ENCODE measurements at regions not wholly inside any gene's neighbourhood (a gene's known extent, or its start where the extent isn't known, plus 50 kb on each side); places are given as distances from the start of the nearest gene placed in this dataset.

- no peak for DNase-seq (ENCODE audit: low read depth)
Observed at GRCh38 chr2:176544557-176544956, 275.3 kb downstream of the MTX2 start.

GRCh38 chr2:176544991-176545956 is 276.0 kb downstream of the MTX2 start:
- DNase-seq (ENCODE audit: low read depth) = no peak

GRCh38 chr2:176546550-176546949 is 277.3 kb downstream of the MTX2 start:
- no peak for DNase-seq (ENCODE audit: low read depth)

- peak; percentile 47 for DNase-seq (ENCODE audit: low read depth)
Observed at GRCh38 chr2:176552501-176553135, 283.4 kb downstream of the MTX2 start.

- peak; percentile 43 for DNase-seq (ENCODE audit: low read depth)
Observed at GRCh38 chr2:176553685-176554100, 284.5 kb downstream of the MTX2 start.

GRCh38 chr2:176554101-176555048 is 285.1 kb downstream of the MTX2 start:
- DNase-seq (ENCODE audit: low read depth) = no peak

GRCh38 chr2:176555112-176555511 is 285.9 kb downstream of the MTX2 start:
- no peak for DNase-seq (ENCODE audit: low read depth)

GRCh38 chr2:176555781-176556180 is 286.5 kb downstream of the MTX2 start:
- no peak for DNase-seq (ENCODE audit: low read depth)

- no peak for DNase-seq (ENCODE audit: low read depth)
Observed at GRCh38 chr2:176556373-176556772, 287.1 kb downstream of the MTX2 start.

- DNase-seq (ENCODE audit: low read depth) = no peak
Observed at GRCh38 chr2:176557821-176558220, 288.6 kb downstream of the MTX2 start.

- DNase-seq (ENCODE audit: low read depth) = no peak
Observed at GRCh38 chr2:176558574-176559140, 289.4 kb downstream of the MTX2 start.

GRCh38 chr2:176560296-176560695 is 291.1 kb downstream of the MTX2 start:
- DNase-seq (ENCODE audit: low read depth) = no peak

GRCh38 chr2:176561706-176562105 is 292.5 kb downstream of the MTX2 start:
- no peak for DNase-seq (ENCODE audit: low read depth)

- peak; percentile 73 for DNase-seq (ENCODE audit: low read depth)
Observed at GRCh38 chr2:176562359-176563078, 293.3 kb downstream of the MTX2 start.

- no peak for DNase-seq (ENCODE audit: low read depth)
Observed at GRCh38 chr2:176565641-176566323, 296.5 kb downstream of the MTX2 start.

GRCh38 chr2:176566496-176566895 is 297.3 kb downstream of the MTX2 start:
- DNase-seq (ENCODE audit: low read depth) = no peak

- no peak for DNase-seq (ENCODE audit: low read depth)
Observed at GRCh38 chr2:176566961-176567360, 297.7 kb downstream of the MTX2 start.

- DNase-seq (ENCODE audit: low read depth) = no peak
Observed at GRCh38 chr2:176567361-176567760, 298.1 kb downstream of the MTX2 start.

GRCh38 chr2:176569574-176569973 is 300.3 kb downstream of the MTX2 start:
- DNase-seq (ENCODE audit: low read depth) = no peak

Data from HS-27A (cell line).